GM21423 (cell line): ENCODE measurements at regions not wholly inside any gene's neighbourhood (a gene's known extent, or its start where the extent isn't known, plus 50 kb on each side); places are given as distances from the start of the nearest gene placed in this dataset.
"Not testable (repeated sequence)": the region's sequence is repeated elsewhere in the genome, so short reads cannot be mapped to it uniquely, and the experiment has no call there.

Source experiments
- ATAC-seq: cut with Tn5 transposase; IDR thresholded peaks from one replicate; pipeline ENCODE4 v1.9.1; 2021; ENCODE audit warnings: mild to moderate bottlenecking, moderate library complexity; ENCODE audit not compliant: unreplicated experiment

- ATAC-seq, result no peak
Measured at GRCh38 chr2:31813016-31813415, 197.8 kb downstream of the MEMO1 start.

DNA sequence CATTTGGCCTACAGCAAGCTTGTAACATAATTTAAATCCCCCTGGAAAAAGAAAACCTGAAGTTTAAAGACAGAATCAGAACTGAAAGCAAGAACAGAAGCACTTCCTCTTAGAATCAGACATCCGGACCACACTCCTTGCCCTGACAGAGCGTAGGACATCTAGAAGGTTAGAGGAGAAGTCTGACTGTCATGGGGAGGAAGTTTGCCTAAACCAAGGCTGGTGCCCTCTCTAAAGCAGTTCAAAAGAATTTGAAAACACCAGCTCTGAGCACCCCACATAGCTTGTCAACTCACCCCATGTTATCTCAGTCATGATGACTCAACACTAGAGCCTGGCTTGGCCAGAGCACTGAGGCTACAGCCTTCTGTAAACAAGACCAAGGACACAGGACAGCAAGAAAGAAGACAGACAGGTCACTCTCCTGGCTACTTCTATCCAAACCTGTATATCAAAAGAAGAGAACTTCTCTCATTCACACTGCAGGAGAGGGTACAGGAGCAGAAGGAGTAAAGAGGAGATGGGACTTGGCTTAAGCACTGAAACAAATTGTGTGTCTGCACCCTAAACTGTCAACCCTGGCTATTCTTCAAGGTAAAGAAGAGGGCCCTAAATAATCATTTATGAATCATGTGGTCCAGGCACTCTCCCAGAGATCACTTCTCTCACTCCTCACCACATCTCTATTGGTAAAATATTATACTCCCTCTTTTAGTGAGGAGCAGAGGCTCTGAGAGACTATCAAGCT is 198.6 kb downstream of the MEMO1 start:
- peak; percentile 99 for ATAC-seq

DNA sequence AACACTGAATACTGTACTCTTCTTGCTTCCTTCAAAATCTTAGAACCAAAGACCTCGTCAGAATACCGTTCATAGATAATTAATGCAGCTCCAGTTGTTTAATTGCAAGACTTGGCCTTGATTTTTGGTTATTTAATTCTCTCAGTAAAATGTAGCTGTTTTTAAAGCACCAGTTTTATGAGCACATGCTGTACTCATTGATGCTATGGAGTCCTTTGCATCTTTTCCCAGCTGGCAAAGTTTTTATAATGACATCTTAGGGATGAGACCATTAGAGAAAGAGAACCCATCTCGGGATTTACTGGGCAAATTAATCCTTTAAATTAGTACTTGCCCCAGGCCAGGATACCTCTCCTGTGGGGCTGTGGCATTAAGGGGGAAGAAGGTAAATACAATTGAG is 199.3 kb downstream of the MEMO1 start:
- no peak for ATAC-seq

DNA sequence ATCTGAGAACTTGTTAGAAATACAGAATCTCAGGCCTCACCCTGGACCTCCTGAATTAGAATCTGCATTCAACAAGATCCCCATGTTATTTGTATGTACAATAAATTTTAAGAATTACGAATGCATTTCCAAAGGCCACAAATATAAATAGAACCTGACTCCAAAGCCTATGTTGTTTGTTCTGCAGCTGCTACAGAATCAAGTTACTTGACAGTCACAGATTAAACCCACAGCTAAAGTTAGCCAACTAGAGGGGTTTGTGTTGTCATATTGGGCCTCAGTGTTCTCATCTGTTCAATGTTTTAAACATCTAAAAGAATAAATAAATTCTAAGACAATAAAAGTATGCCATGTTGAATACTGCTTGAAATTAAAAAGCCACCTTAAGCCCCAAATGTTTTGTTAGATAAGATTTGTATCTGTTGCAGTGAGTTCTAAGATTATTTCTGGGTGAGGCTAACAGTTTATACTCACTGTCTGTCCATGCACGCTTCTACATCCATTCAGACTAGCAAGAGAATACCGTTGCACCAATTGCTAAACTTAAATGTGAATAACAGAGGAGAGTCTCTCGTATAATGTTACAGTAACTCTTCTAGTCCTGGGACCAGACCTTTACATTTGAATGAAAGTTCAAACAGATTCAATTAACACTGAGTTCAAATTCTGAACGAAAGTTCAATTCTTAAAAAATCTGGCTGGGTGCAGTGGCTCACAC is 200.4 kb downstream of the MEMO1 start:
- ATAC-seq, result no peak

GRCh38 chr2:31805688-31806087 is 205.1 kb downstream of the MEMO1 start:
- no peak for ATAC-seq

GRCh38 chr2:31803481-31804153 is 207.2 kb downstream of the MEMO1 start:
- ATAC-seq, result not testable (repeated sequence)

DNA sequence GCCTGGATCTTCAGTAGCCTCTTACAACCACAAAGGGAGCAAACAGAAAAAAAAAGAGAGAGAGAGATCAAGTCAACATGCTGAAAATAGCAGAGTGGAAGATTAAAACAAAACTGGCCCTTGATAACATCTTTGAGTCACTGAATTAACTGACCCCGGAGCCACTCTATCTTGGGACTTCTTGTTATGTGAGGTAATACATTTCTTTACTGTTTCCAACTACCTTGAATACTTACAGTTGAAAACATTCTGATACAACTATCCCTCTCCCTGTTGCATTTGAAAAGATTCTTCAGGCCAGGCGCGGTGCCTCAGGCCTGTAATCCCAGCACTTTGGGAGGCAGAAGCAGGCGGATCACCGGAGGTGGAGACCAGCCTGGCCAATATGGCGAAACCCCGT is 208.1 kb downstream of the MEMO1 start:
- no peak for ATAC-seq

DNA sequence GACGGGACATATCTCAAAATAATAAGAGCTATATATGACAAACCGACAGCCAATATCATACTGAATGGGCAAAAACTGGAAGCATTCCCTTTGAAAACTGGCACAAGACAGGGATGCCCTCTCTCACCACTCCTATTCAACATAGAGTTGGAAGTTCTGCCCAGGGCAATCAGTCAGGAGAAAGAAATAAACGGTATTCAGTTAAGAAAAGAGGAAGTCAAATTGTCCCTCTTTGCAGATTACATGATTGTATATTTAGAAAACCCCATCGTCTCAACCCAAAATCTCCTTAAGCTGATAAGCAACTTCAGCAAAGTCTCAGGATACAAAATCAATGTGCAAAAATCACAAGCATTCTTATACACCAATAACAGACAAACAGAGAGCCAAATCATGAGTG is 211.5 kb downstream of the MEMO1 start:
- ATAC-seq, result not testable (repeated sequence)

DNA sequence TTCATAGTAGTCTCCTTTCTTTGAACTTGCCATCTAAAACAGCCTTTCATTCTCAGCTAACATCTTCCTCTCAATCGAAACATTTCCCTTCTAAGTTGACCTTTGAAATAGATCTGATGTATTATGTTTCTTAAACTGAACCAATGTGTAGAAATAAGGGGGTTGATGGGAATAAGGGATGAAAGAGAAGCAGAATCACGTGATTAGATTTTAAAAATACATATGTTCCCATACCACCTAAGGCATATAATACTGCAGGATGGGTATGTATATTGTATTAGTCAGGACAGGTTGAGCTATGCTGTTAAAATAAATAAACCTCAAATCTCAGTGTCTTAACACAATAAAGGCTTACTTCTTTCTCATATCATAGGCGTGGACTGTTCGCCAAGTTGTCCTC is 207.5 kb upstream of the SRD5A2 start:
- no peak for ATAC-seq

GRCh38 chr2:31785876-31786275 is 205.1 kb upstream of the SRD5A2 start:
- peak; percentile 87 for ATAC-seq

- no peak for ATAC-seq
Measured at GRCh38 chr2:31784868-31785267, 204.1 kb upstream of the SRD5A2 start.

- not testable (repeated sequence) for ATAC-seq
Measured at GRCh38 chr2:31783446-31784091, 202.8 kb upstream of the SRD5A2 start.

GRCh38 chr2:31778153-31778552 is 197.4 kb upstream of the SRD5A2 start:
- ATAC-seq, result no peak

DNA sequence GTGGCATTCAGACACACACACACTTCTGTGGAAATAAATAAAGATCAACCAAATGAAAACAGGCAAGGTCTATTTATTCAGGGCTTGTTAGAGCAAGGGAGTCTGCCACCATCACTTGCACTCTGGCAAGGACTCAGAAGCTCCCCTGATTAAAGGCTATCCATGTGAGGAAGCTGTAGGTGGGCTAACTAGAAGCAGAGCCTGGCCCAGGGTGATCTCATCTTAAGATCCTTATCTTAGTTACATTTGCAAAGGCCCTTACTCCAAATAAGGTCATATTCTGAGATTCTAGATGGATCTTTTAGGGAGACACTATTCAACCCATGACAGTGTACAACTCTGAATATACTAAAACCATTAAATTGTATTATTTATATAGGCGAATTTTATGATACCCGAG is 190.0 kb upstream of the SRD5A2 start:
- ATAC-seq, result no peak

- ATAC-seq, result no peak
Measured at GRCh38 chr2:31765078-31765945, 184.6 kb upstream of the SRD5A2 start.

- no peak for ATAC-seq
Measured at GRCh38 chr2:31764169-31764568, 183.4 kb upstream of the SRD5A2 start.

DNA sequence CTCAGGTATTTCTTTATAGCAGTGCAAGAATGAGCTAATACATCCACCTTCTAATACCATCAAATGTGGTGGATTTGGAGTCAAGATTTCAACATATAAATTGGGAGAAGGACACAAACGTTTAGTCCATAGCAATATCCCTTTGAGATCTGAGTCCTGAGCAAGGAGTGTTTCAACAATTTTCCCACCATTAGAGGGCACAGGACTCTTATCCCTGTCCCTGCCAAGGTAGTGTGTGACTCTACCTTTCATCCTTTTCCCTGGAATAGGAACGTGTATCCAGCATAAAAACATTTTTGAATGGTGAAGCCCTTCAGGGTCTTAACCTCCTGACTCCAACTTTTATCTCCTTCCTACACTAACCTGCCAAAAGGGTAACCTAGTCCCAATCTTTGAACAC is 181.3 kb upstream of the SRD5A2 start:
- no peak for ATAC-seq

GRCh38 chr2:31757351-31757750 is 176.6 kb upstream of the SRD5A2 start:
- not testable (repeated sequence) for ATAC-seq

DNA sequence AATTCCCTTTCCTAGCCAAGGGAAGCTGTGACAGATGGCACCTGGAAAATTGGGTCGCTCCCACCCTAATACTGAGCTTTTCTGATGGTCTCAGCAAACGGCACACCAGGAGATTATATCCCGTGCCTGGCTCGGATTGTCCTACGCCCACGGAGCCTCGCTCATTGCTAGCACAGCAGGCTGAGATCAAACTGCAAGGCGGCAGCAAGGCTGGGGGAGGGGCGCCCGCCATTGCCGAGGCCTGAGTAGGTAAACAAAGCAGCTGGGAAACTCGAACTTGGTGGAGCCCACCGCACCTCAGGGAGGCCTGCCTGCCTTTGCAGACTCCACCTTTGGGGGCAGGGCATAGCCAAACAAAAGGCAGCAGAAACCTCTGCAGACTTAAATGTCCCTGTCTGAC is 168.0 kb upstream of the SRD5A2 start:
- ATAC-seq, result not testable (repeated sequence)

DNA sequence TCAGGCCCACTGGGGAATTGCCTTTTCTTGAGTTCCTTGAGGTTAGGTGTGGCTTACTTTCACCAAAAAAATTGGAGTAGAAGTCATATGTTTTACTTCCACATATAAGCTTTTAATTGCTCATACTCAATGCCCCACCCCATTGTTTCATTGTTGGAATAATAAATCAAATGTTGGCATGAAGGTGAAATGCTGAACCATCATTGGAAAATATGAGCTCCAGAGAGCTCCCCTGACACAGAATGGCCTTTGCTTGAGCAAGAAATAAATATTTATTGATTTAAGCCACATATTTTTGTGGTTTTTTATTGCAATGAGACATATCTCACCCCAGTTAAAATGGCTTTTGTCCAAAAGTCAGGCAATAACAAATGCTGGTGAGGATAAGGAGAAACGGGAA is 167.3 kb upstream of the SRD5A2 start:
- ATAC-seq, result no peak
